ENCODE measurements at regions not wholly inside any gene's neighbourhood (a gene's known extent, or its start where the extent isn't known, plus 50 kb on each side); places are given as distances from the start of the nearest gene placed in this dataset.

- FAIRE-seq = no peak
Measured at GRCh38 chr18:45270289-45270771, 344.9 kb upstream of the SLC14A2 start.

- peak; percentile 50 for FAIRE-seq
Measured at GRCh38 chr18:45274026-45274425, 341.2 kb upstream of the SLC14A2 start.

- no peak for FAIRE-seq
Measured at GRCh38 chr18:45275367-45276113, 339.7 kb upstream of the SLC14A2 start.

GRCh38 chr18:45276878-45277277 is 338.4 kb upstream of the SLC14A2 start:
- no peak for FAIRE-seq

- FAIRE-seq = no peak
Measured at GRCh38 chr18:45277908-45278307, 337.4 kb upstream of the SLC14A2 start.

- no peak for FAIRE-seq
Measured at GRCh38 chr18:45280481-45281276, 334.6 kb upstream of the SLC14A2 start.

- FAIRE-seq = no peak
Measured at GRCh38 chr18:45282101-45282812, 333.0 kb upstream of the SLC14A2 start.

GRCh38 chr18:45284174-45284573 is 331.1 kb upstream of the SLC14A2 start:
- FAIRE-seq = no peak

GRCh38 chr18:45284851-45285250 is 330.4 kb upstream of the SLC14A2 start:
- FAIRE-seq = no peak

- FAIRE-seq = no peak
Measured at GRCh38 chr18:45285251-45285650, 330.0 kb upstream of the SLC14A2 start.

- no peak for FAIRE-seq
Measured at GRCh38 chr18:45286431-45286830, 328.8 kb upstream of the SLC14A2 start.

- FAIRE-seq = no peak
Measured at GRCh38 chr18:45287531-45287930, 327.7 kb upstream of the SLC14A2 start.

GRCh38 chr18:45290364-45290763 is 324.9 kb upstream of the SLC14A2 start:
- no peak for FAIRE-seq

- no peak for FAIRE-seq
Measured at GRCh38 chr18:45291621-45292615, 323.4 kb upstream of the SLC14A2 start.

GRCh38 chr18:45295388-45295787 is 319.9 kb upstream of the SLC14A2 start:
- no peak for FAIRE-seq

GRCh38 chr18:45298986-45299385 is 316.3 kb upstream of the SLC14A2 start:
- FAIRE-seq = no peak

- no peak for FAIRE-seq
Measured at GRCh38 chr18:45303026-45303425, 312.2 kb upstream of the SLC14A2 start.

- FAIRE-seq = no peak
Measured at GRCh38 chr18:45304558-45304957, 310.7 kb upstream of the SLC14A2 start.

- no peak for FAIRE-seq
Measured at GRCh38 chr18:45312555-45313126, 302.6 kb upstream of the SLC14A2 start.

- FAIRE-seq = no peak
Measured at GRCh38 chr18:45316127-45316526, 299.1 kb upstream of the SLC14A2 start.

- no peak for FAIRE-seq
Measured at GRCh38 chr18:45317948-45318640, 297.2 kb upstream of the SLC14A2 start.

Data from endometrium (tissue), 2 donors.